HG02884 (cell line): ENCODE measurements at regions not wholly inside any gene's neighbourhood (a gene's known extent, or its start where the extent isn't known, plus 50 kb on each side); places are given as distances from the start of the nearest gene placed in this dataset.
A peak's percentile ranks its signal among the peaks of the same experiment; 100 is the strongest.

Experiments used
- ATAC-seq: cut with Tn5 transposase; IDR thresholded peaks from one replicate; pipeline ENCODE4 v1.9.1; 2021; ENCODE audit warnings: mild to moderate bottlenecking, moderate library complexity; ENCODE audit not compliant: unreplicated experiment

DNA sequence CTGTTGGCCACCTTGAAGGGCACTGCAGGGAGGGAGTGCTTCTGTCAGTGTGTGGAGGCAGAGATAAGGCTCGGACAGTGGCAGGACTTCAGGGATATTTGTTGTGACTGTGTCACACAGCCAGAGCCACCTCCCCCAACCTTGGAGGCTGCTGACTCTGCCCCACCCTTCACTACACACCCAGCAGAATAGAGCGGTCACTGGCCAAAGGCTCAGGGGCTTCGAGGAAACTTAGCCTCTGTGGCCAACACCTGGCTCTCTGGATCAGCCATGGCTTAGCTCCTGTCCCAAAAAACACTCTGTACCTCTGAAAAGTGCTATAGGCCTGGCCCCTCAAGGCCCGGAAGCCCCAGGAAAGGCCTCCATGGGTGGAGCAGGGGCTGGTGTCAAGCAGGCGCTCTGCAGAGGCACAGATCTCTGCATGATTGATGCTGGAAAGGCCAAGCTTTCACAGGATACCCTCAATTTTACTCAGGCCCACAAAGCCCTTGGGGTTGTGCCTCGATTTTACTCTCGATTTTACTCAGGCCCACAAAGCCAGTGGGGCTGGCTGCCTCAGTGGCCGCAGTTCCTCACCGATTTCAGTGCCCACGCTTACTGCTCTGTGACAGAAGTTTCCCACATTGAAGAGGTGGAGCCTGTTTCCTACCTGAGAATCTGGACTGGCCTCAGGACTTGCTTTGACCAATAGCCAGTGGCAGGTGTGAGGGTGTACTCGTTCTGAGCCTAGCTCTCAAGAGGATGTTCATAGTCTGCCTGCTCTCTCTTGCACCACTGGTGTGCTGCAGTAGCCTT, 113.2 kb upstream of the GPR26 start:
- ATAC-seq: peak; percentile 65

DNA sequence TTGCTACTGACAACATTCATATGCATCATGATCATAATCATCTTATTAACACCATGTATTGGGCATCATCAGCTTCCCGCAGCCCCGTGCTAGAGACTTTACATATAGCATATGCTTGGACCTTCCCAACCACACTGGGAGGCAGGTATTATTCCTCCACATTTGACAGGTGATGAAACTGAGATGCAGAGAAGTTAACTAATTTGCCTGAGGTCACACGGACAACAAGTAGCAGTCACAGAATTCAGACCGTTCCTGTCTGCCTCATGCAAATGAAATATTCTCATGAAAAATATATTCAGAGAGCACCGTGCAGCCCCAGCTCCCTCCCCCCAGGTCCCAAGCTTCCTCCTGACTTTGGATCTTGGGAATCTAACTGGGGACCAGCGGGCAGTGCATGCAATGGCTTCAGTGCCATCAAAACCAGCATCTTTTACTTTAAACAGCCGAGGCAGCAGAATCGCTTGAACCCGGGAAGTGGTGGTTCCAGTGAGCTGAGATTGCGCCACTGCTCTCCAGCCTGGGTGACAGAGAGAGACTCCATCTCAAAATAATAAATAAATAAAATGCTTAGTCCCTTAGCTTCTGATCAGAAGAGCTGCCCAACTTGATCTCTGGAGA, 112.2 kb upstream of the GPR26 start:
- ATAC-seq: no peak

DNA sequence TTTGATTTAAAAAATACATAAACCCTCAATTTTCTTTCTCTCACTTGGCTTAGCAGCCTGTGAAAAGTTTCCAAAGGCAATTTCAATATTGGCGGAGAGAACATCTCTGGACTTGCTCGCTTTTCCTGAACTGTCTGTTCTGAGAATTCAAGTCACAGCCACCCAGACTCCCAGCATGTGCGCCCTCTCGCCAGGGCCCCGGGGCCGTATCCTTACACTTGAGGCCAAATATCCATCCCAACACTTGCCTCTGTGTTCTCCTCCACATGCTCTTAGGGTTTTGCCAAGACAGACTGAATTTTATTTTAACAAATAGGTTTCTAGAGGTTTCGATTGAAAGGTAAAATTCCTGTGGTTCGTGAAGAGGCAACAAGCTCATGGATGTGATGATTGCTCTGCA, 111.5 kb upstream of the GPR26 start:
- ATAC-seq: no peak

DNA sequence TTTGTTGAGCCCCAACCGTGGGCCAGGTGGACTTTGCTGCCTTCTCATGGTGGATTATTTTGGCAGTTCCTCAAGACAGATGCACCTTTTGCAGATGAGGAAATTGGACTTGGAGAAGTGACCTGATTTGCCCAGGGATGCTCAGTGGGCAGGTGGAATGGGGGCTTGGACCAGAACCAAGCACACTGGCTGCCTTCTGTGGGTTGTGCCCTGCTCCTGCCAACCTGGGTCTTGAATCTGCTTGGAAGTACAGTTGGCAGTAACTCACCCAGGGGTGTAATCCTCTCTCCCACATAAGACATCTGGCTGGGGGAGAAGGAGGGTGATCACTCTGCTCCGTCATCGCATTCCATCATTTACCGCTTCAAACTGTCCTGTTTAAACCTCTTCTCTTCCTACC, 110.5 kb upstream of the GPR26 start:
- no peak for ATAC-seq

DNA sequence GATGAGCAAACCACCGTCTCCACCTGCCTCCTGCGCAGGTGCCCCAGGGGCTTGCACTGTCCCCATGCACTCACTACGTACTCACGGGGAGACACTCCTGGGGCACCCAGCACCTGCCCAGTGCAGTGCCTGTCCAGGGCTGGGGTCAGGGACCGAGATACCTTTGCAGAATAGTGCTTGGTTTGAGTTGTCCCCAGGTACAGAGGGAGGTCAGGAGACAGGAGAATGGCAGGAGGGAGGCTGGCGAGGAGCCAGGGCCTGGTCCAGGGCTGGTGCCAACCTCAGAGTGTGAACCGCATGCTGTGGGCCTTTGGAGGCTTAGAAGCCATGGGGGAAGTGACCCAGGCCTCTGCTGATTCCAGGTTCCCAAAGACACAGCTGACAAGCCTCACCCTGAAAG, 110.1 kb upstream of the GPR26 start:
- no peak for ATAC-seq

DNA sequence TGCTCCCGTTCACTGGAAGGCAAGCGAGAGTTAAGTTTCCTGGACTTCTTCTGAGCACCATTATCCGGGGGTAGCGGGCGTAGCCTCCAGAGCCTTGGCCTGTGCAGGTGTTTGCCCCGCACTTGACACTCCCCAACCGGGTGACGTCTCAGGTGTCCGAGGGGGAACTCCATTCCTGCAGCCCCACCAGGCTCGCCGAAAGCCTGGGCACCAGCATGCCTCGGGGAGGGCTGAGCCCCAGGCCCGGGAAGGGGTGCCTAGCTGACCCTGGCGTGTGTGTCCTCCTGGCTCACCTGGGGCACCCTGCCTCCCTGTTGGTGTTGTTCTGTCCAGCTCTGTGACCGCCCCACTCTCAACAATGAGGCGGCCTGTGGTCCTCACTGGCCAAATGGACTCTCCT, 109.4 kb upstream of the GPR26 start:
- ATAC-seq: no peak

DNA sequence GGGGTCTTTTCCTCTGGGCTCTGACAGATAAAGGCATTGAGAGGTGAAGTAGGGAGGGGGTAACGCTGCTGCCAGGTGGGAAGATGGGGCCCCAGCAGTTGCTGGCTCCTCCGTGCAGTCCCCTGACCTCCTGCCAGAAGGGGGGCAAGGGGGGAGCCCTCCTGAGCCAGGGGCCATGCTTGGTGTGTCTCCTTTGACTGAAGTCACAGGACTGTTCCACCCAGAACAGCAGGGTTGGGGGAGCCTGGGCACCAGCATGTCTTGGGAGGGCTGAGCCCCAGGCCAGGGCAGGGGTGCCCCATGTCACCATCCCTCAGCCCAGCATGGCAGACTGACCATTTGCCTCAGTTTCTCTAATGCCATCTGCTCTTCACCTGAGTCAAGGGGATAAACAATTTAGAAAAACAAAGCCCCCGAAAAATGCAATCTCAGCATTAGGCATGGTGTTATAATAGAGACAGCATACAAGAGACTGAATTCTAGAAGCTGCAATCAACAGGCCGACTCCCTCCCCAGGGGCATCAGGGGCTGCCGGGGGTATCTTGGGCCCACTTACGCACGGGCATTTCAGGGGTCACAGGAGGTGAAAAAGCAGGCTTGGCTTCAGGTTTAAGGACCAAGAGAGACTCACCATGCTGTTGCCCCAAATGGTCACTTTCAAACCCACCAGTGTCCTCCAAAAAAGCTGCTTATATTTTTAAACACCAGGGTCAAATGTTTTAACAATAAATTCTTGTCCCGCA, 108.6 kb upstream of the GPR26 start:
- no peak for ATAC-seq

DNA sequence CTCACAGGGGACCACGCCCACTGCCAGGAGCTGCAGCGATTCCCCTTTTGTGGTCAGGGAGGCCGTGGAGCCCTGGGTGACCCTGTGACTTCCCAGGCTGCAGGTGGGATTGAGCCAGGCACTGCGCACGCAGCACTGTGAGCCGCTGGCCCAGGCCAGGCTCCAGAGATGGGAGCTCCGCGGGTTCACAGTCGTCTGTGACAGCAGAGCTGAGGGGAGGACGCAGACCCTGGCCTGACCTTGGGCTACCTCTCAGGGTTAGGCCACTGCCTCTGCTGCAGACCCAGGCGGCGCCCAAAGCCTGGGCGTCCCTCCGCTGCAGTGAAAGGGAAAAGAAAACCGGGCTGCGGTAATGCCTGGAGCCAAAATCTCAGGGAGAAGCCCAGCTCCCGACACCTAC, 107.5 kb upstream of the GPR26 start:
- ATAC-seq: no peak

DNA sequence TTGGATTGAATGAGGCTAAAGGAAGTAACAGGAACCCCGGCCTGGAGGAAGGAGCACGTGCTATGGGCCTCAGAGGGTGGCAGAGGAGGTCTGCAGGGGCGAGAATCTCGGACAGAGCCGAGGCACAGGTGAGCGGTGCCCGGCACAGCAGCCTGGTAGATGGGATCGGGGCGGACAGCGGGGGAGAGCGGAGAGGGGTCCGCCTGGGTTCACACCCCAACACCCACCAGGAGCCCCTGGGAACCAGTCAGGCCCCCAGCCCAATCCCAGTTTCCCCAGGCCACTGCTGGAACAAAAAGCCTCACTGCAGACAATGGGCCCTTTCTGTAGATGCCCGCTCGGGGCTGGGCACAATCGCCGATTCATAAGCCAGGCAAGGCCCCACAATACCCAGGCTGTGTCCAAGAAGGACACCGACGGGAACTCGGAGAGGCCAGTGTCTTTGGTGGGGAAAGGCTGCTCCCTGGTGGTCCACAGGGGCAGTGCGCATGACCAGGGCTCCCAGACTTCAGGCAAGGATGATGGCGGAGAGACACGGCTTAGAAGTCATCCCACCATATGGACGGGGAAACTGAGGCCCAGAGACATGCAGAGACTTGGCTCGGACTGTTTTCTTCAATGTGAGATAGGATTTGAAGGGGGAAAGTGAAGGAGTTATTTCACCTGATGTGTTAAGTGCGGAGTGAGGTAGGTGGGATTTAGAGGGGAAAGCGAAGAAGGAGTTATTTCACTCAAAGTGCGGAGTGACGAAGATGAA, 106.9 kb upstream of the GPR26 start:
- ATAC-seq: no peak

DNA sequence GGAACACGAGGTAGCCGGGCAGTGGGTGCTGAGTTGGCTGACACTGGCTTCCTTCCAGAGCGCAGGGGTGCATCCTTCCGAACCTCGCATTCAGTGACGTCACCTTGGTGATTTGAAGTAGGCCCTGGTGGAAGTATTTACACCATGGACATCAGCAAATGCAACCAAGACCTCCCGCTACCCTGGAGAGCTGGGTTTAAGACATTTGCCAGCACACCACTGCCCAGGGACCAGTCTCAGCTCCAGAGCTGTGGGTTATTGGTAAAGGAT, 106.4 kb upstream of the GPR26 start:
- ATAC-seq: no peak

DNA sequence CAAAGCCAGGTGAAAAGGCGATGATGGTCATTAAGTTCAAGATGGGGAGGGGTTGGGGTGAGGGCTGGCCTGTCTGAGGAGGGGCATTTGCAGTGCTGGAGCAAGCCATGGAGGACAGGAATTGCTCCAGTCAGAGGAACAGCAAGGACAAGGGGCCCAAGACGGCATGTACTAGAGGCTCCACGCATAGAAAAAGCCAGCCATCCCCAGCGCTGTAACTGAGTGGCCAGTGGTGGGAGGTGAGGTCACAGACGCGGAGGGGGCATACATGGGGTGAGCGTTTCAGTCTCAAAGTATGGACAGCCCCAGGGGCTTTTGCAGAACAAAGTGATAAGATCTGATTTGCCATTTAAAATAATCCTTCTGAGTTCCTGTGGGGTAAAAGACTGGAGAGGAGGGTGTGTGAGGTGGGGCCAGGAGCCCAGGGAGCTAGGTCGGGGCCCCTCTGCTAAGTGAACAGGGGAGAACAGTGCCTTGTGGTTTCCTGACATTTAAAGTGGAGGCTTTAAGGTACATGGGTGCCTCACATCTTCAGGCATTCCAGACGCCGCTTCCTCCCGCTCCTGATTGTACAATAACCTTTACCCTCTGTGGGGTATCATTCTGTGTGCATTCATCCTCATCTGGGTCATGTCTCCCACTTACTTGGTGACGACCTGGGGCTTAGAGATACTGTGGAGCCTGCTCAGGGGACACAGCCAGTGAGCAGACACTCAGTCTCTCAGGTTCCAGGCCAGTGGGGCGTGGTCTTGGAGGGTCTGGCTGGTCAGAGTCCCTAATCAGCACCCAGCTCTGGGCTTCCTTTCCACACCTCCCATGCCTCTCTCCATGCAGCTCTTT, 105.6 kb upstream of the GPR26 start:
- no peak for ATAC-seq

DNA sequence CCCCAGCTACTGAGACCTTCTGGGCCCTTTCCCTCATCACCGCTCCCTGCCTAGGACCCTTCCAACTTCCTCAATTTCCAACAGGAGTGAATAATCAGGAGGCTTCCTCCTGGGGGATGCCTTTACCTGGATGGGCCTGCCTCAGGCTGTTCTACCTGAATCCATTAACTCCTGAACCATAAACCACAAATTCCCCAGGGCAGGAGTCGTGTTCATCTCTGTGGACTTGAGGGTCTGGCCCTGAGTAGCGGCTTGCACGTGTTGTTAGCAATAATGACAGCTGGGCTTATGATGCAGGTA, 105.1 kb upstream of the GPR26 start:
- no peak for ATAC-seq

DNA sequence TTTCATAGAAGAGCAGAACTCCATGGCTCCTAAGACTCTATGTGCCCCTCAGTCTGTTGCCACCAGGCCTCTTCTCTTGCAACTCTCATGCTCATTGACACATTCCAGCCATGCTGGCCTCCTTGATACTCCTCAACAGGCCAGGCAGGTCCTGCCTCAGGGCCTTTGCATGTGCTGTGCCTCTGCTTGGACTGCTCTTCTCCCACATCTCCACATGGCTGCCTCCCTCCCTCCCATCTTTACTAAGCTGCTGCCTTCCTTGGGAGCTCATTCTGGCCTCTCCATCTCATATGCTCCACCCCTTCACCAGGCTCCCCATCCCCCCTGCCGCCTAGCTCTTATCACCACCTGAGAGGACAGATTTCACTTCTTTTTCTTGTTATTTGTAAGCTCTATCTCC, 103.8 kb upstream of the GPR26 start:
- ATAC-seq: no peak

DNA sequence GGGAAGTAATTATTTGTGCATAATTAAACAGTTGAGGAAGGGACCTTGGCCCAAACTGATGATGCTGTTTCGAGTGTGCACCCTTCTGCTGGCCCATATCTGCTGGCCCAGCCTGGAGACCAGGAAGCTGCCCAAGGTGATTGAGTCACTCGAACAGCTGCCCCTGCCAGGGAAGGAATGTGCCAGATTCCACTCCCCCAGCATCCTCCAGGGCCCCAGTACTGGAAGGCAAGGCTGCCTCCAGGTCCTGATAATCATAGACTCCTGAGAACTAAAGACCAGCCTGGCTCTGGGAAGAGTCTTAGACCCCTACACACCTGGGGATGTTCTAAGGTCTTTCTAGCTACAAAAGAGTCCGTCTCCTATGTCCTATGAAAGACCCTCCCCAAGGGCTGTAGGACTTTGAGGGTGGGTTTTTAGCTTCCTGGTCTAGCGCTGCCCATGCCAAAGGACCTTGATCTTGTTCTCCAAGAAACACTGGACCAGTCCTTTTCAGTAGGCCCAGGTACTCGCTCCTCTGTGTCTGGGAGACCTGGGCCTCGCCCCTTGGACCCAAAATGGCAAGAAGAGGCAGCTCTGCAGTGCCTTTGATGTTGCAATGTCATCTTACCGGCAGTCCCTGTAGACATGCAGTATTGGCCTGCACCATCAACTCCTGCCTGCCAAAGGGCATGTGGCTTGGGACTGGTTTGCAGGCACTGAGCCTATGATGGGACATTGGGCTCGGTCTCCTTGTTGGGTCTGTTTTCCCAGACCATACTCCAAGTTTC, 103.2 kb upstream of the GPR26 start:
- no peak for ATAC-seq

DNA sequence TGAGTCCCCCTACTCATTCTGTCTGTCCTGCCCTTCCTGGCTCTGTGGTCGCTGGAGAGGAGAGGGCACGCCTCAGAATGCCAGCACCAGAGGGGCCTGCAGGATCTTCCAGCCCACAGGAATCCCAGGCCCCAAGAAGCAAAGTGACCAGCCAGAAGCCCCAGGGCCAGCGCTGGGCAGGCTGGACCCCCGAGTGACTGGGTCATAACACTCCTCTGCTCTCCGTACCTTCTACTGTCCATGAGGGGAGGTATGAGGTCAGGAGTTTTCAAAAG, 102.6 kb upstream of the GPR26 start:
- no peak for ATAC-seq

DNA sequence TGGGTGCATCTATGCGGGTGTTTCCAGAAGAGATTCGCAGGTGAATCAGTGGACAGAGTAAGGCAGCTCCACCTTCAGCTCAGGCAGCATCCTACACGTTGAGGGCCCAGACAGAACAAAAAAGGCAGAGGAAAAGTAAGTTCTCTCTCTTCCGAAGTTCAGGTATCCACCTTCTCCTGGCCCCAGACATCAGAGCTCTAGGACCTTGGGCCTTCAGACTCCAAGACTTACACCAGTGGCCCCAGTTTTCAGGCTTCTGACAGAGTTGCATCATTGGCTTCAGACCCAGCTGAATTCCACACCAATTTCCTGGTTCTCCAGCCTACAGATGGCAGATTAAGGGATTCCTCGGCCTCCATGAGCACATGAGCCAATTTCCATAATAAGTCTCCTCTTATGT, 102.2 kb upstream of the GPR26 start:
- ATAC-seq: no peak

DNA sequence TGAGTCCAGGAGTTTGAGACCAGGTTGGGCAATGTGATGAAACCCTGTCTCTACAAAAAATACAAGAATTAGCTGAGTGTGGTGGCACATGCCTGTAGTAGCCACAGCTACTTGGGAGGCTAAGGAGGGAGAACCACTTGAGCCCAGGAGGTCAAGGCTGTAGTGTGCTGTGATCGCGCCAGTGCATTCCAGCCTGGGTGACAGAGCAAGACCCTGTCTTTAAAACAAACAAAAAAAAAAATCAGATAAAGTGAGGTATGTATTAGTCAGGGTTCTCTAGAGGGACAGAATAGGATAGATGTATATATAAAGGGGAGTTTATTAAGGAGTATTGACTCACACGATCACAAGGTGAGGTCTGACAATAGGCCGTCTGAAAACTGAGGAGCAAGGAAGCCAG, 101.5 kb upstream of the GPR26 start:
- no peak for ATAC-seq

DNA sequence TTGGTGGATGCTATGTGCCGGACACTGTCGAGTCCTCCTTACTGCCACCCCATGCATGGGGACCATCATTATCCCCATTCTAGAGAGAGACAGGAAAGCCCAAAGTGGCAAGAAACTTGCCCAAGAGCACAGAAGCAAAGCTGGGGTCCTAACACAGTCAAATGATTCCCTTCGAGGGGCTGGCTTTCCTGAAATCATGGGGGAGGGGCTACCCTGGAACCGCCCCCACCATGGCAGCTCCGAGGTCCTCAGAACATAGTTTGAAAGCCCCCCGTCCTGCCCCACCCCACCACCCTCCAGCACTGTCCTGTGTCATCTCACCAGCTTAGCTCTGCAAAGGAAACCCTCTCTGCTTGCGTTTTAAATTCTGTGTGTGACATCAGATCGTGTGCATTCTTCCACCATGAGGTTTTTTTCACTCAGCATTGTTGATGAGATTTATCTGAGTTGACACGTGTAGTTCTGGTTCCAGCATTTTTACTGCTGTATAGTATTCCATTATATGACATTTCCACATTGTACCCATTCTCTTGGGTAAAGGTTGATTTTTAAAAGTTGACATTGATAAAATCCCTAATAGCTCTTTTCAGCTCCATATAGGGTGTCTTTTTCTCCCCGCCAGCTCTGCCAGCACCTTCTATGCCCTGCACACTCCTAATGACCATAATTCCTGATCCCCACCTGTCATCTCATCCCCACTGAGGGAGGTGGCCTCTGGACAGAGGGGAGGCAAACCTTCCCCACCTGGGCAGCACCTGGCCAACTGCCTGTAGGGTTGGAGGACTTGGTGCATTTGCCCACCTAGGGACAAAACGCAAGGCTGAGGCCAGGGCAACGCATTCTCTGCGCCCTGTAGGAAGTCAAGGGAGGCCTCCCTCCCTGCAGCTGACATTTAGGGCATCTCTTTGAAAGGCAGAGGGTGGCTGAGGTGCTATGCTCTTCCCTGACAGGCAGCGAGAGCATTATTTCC, 100.2 kb upstream of the GPR26 start:
- no peak for ATAC-seq

DNA sequence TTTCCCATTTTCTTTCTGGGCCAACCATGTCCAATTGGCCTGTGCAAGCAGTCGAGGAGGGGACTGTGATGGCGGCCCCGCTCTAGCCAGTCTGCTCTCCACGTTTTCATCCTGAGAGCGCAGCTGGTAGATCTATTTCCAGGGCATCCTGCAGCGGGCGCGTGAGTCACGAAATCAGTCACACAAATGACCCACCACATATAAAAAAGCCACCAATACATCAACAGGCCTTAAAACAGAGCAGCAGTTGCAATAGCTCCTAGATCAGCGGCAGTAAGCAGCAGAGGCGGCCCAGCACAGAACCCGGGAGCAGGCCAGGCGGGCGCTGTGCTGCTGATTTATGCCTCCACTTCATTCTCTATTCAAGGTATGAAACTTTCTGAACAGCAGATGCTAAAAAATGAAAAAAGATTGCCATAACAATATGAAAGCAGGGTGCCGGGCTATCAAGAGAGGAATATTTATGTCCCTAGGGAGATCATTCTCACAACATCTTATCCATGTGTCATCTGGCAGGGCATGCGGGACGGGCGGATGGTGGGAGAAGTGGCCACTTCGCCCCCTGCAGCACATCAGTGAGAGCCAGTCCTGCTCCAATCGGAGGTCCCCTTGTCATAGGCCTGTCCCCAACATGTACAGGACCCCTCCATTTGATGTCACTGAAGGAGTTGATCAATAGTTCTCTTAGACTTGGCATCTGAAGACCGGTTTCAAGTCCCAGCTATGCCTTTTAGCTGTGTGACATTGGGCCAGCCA, 98.0 kb upstream of the GPR26 start:
- ATAC-seq: no peak
